GM03348 (cell line): ENCODE measurements at regions not wholly inside any gene's neighbourhood (a gene's known extent, or its start where the extent isn't known, plus 50 kb on each side); places are given as distances from the start of the nearest gene placed in this dataset.
A peak's percentile ranks its signal among the peaks of the same experiment; 100 is the strongest.

Experiments
- DNase-seq: peaks from one replicate; pipeline ENCODE4 v3.0.0; 2012; ENCODE audit warnings: low spot score

GRCh38 chr4:73001885-73002284 is 67.6 kb downstream of the COX18 start:
- no peak for DNase-seq

- DNase-seq, result no peak
Observed at GRCh38 chr4:72997409-72997808, 72.1 kb downstream of the COX18 start.

GRCh38 chr4:72994670-72995069 is 74.8 kb downstream of the COX18 start:
- no peak for DNase-seq

GRCh38 chr4:72993876-72994275 is 75.6 kb downstream of the COX18 start:
- no peak for DNase-seq

- no peak for DNase-seq
Observed at GRCh38 chr4:72991873-72992272, 77.6 kb downstream of the COX18 start.

- DNase-seq, result no peak
Observed at GRCh38 chr4:72987741-72988729, 81.5 kb downstream of the COX18 start.

GRCh38 chr4:72984351-72984750 is 85.2 kb downstream of the COX18 start:
- no peak for DNase-seq

GRCh38 chr4:72983709-72984108 is 85.8 kb downstream of the COX18 start:
- no peak for DNase-seq

- no peak for DNase-seq
Observed at GRCh38 chr4:72977936-72978485, 91.5 kb downstream of the COX18 start.

- DNase-seq, result no peak
Observed at GRCh38 chr4:72975488-72975784, 94.1 kb downstream of the COX18 start.

- no peak for DNase-seq
Observed at GRCh38 chr4:72974694-72975487, 94.6 kb downstream of the COX18 start.

- DNase-seq, result peak; percentile 36
Observed at GRCh38 chr4:72971572-72971971, 97.9 kb downstream of the COX18 start.

- no peak for DNase-seq
Observed at GRCh38 chr4:72970756-72971155, 98.8 kb downstream of the COX18 start.

GRCh38 chr4:72969976-72970375 is 99.5 kb downstream of the COX18 start:
- no peak for DNase-seq

GRCh38 chr4:72966652-72967051 is 102.9 kb downstream of the COX18 start:
- no peak for DNase-seq

- no peak for DNase-seq
Observed at GRCh38 chr4:72959411-72959810, 110.1 kb downstream of the COX18 start.

GRCh38 chr4:72954811-72955210 is 114.7 kb downstream of the COX18 start:
- DNase-seq, result no peak

GRCh38 chr4:72953571-72953970 is 115.9 kb downstream of the COX18 start:
- DNase-seq, result no peak

- no peak for DNase-seq
Observed at GRCh38 chr4:72951628-72952027, 117.9 kb downstream of the COX18 start.

- no peak for DNase-seq
Observed at GRCh38 chr4:72951147-72951546, 118.4 kb downstream of the COX18 start.

GRCh38 chr4:72948080-72948479 is 121.4 kb downstream of the COX18 start:
- DNase-seq, result no peak

- DNase-seq, result no peak
Observed at GRCh38 chr4:72945719-72946336, 123.7 kb downstream of the COX18 start.
